Ishikawa (cell line): ENCODE measurements at regions not wholly inside any gene's neighbourhood (a gene's known extent, or its start where the extent isn't known, plus 50 kb on each side); places are given as distances from the start of the nearest gene placed in this dataset.

Source experiments
- CEBPB ChIP-seq: IDR thresholded peaks from 2 replicates; pipeline ENCODE4 v1.6.1; 2012
- CREB1 ChIP-seq: IDR thresholded peaks from 2 replicates; pipeline ENCODE4 v1.6.1; 2012; ENCODE audit warnings: low read depth
- EGR1 ChIP-seq: IDR thresholded peaks from 2 replicates; pipeline ENCODE4 v1.6.1; 2012
- EP300 ChIP-seq: IDR thresholded peaks from 2 replicates; pipeline ENCODE4 v1.6.1; 2012; ENCODE audit warnings: borderline replicate concordance
- FOXM1 ChIP-seq: IDR thresholded peaks from 2 replicates; pipeline ENCODE4 v1.6.1; 2012; ENCODE audit warnings: low read depth, borderline replicate concordance
- NFIC ChIP-seq: IDR thresholded peaks from 2 replicates; pipeline ENCODE4 v1.6.1; 2012
- RAD21 ChIP-seq: IDR thresholded peaks from 2 replicates; pipeline ENCODE4 v1.6.1; 2012; ENCODE audit warnings: low read depth
- TAF1 ChIP-seq: IDR thresholded peaks from 2 replicates; pipeline ENCODE4 v1.6.1; 2012; ENCODE audit warnings: low read depth, mild to moderate bottlenecking
- TCF12 ChIP-seq: IDR thresholded peaks from 2 replicates; pipeline ENCODE4 v1.6.1; 2012; ENCODE audit warnings: low read depth
- TEAD4 ChIP-seq: IDR thresholded peaks from 2 replicates; pipeline ENCODE4 v1.6.1; 2012
- YY1 ChIP-seq: IDR thresholded peaks from 2 replicates; pipeline ENCODE4 v1.6.1; 2012; ENCODE audit warnings: low read depth
- ZBTB7A ChIP-seq: IDR thresholded peaks from 2 replicates; pipeline ENCODE4 v1.6.1; 2012; ENCODE audit warnings: low read depth
- TF ChIP-seq, protein P1 (sequence below): IDR thresholded peaks from 2 replicates; pipeline ENCODE4 v1.6.1; 2012
- TF ChIP-seq, protein P2 (sequence below): IDR thresholded peaks from 2 replicates; pipeline ENCODE4 v1.6.1; 2012; ENCODE audit warnings: low read depth, mild to moderate bottlenecking
- TF ChIP-seq, protein P3 (sequence below): IDR thresholded peaks from 2 replicates; pipeline ENCODE4 v1.6.1; 2012

DNA sequence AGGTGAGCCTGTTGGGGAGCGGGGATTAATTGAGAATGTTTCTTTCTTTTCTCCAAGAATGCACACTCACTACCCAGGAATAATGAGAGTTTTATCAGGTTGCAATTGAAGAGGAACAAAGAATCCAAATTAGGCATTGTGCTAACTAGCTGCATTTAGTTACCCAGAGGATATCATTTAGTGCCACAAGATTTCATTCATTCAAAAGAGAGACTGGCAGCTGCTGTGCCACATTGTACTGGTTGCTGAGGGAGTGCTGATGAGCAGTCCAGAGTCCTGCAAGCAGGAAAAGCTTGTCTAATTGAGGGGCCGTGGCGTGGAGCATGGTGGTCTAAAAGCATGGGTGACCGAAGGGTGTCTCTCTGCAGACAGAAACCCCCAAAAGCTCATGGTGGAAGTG, 97.6 kb downstream of the CTAGE1 start:
- TF ChIP-seq EGR1 = no peak
- TF ChIP-seq TEAD4 = no peak
- no peak for TF ChIP-seq CREB1
- TF ChIP-seq, protein P1, sequence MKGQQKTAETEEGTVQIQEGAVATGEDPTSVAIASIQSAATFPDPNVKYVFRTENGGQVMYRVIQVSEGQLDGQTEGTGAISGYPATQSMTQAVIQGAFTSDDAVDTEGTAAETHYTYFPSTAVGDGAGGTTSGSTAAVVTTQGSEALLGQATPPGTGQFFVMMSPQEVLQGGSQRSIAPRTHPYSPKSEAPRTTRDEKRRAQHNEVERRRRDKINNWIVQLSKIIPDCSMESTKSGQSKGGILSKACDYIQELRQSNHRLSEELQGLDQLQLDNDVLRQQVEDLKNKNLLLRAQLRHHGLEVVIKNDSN = no peak
- TF ChIP-seq CEBPB = no peak
- TF ChIP-seq TCF12 = no peak
- no peak for TF ChIP-seq RAD21
- no peak for TF ChIP-seq EP300
- TF ChIP-seq FOXM1 = no peak
- no peak for TF ChIP-seq ZBTB7A

DNA sequence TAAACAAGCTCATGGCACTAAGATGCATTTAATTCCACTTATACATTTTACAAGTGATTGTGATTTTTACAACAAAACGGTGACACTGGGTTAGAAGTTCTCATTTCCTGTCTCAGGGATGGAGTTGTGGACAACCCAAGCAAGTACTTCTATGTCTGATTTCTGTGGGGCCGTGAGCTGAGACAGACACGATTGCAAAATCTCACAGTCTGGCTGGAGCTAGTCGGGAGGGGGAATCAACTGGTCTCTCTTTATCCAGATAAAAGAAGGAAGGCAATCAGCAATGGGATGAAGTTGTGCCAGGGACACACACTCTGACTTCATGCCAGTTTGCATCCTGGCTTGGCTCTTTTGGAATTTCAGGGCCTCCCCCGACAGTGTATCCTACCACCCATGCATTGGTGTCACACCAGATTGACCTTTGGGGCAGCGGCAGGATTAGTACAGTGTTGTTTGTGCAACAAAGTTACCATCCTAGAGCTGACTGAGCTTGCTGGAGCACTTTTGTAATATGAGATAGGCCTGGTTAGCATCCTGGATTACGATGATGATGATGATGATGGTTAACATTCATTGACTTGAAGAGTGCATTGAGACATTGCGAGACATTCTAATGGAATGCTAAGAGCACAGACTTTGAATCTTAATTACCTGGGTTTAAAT, 98.8 kb downstream of the CTAGE1 start:
- TF ChIP-seq CEBPB = no peak
- TF ChIP-seq, protein P2, sequence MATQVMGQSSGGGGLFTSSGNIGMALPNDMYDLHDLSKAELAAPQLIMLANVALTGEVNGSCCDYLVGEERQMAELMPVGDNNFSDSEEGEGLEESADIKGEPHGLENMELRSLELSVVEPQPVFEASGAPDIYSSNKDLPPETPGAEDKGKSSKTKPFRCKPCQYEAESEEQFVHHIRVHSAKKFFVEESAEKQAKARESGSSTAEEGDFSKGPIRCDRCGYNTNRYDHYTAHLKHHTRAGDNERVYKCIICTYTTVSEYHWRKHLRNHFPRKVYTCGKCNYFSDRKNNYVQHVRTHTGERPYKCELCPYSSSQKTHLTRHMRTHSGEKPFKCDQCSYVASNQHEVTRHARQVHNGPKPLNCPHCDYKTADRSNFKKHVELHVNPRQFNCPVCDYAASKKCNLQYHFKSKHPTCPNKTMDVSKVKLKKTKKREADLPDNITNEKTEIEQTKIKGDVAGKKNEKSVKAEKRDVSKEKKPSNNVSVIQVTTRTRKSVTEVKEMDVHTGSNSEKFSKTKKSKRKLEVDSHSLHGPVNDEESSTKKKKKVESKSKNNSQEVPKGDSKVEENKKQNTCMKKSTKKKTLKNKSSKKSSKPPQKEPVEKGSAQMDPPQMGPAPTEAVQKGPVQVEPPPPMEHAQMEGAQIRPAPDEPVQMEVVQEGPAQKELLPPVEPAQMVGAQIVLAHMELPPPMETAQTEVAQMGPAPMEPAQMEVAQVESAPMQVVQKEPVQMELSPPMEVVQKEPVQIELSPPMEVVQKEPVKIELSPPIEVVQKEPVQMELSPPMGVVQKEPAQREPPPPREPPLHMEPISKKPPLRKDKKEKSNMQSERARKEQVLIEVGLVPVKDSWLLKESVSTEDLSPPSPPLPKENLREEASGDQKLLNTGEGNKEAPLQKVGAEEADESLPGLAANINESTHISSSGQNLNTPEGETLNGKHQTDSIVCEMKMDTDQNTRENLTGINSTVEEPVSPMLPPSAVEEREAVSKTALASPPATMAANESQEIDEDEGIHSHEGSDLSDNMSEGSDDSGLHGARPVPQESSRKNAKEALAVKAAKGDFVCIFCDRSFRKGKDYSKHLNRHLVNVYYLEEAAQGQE = no peak
- TF ChIP-seq TCF12 = no peak
- TF ChIP-seq CREB1 = no peak
- TF ChIP-seq TAF1 = no peak
- TF ChIP-seq EP300 = no peak
- no peak for TF ChIP-seq YY1
- TF ChIP-seq, protein P1 = no peak
- no peak for TF ChIP-seq NFIC
- no peak for TF ChIP-seq RAD21
- no peak for TF ChIP-seq EGR1
- no peak for TF ChIP-seq ZBTB7A
- TF ChIP-seq FOXM1 = no peak
- TF ChIP-seq, protein P3, sequence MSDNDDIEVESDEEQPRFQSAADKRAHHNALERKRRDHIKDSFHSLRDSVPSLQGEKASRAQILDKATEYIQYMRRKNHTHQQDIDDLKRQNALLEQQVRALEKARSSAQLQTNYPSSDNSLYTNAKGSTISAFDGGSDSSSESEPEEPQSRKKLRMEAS = no peak

GRCh38 chr18:22314420-22314819, 103.3 kb downstream of the CTAGE1 start:
- TF ChIP-seq CEBPB = no peak
- TF ChIP-seq TEAD4 = no peak
- no peak for TF ChIP-seq FOXM1
- no peak for TF ChIP-seq RAD21
- no peak for TF ChIP-seq NFIC
- TF ChIP-seq EGR1 = no peak
- TF ChIP-seq YY1 = no peak
- no peak for TF ChIP-seq ZBTB7A
- TF ChIP-seq, protein P2 = no peak

DNA sequence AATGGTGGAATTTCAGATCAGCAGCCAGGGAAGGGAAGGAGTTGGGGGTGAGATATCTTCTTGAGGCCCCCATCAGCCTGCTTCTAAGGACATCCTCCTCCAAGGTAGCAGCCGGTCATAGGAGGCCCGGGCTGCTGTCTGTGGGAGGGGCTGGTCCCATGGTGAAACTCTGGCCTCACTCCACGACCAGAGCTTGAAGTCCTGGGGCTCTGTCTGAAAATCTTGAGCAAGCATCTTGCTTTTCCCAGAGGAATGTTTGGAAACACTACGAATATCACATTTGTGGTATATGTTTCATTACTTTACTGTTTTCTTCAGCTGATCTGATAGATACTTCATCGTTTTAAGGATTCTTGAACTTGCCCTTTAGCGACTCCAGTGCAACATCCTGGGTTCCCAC, 103.7 kb downstream of the CTAGE1 start:
- no peak for TF ChIP-seq EP300
- TF ChIP-seq CEBPB = no peak
- TF ChIP-seq, protein P3 = no peak
- TF ChIP-seq RAD21 = no peak
- no peak for TF ChIP-seq TAF1
- no peak for TF ChIP-seq ZBTB7A
- TF ChIP-seq TEAD4 = no peak
- TF ChIP-seq, protein P2 = no peak
- no peak for TF ChIP-seq CREB1
- TF ChIP-seq YY1 = no peak
- TF ChIP-seq, protein P1 = no peak
- no peak for TF ChIP-seq FOXM1
- TF ChIP-seq TCF12 = no peak
